Activated effector memory CD4-positive, alpha-beta T cell treated with anti-CD3 and anti-CD28 coated beads, Interleukin-2, amount 50 U/mL, for 16 hours (primary cell): ENCODE measurements at regions not wholly inside any gene's neighbourhood (a gene's known extent, or its start where the extent isn't known, plus 50 kb on each side); places are given as distances from the start of the nearest gene placed in this dataset.
A peak's percentile ranks its signal among the peaks of the same experiment; 100 is the strongest.

Experiments used
- DNase-seq: peaks from one replicate; pipeline ENCODE4 v3.0.0-alpha.2; 2020

DNA sequence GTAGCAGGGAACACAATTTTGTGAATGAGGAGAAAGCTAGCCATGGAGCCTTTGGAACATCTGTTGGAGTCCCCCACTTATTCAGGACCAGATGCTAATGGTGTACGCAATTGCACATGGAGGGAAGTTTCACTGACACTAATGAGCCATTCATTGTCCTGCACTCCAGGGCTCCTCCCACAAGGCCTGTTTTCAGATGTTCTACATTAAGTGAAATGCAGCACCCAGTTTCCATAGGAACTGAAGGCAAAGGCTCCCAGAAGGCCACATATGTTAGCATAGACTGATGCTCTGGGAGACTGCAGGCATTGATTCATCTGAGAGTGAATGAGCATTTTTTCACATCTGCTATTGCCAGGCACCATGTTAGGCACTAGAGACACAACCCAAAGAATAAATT is 399.5 kb downstream of the ETS1 start:
- no peak for DNase-seq

GRCh38 chr11:128187377-128187776 is 400.0 kb downstream of the ETS1 start:
- DNase-seq = no peak

DNA sequence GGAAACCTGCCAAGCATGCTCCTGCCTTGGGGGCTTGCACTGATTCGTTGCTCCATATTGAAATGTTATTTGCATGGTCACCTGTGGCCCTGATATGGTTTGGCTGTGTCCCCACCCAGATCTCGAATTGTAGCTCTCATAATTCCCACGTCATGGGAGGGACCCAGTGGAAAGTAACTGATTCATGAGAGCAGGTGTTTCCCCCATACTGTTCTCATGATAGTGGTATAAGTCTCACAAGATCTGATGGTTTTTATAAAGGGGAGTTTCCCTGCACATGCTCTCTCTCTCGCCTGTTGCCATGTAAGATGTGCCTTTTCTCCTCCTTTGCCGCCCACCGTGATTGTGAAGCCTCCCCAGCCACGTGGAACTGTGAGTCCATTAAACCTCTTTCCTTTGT is 402.4 kb downstream of the ETS1 start:
- DNase-seq = no peak

GRCh38 chr11:128182844-128183243 is 404.5 kb downstream of the ETS1 start:
- DNase-seq = no peak

DNA sequence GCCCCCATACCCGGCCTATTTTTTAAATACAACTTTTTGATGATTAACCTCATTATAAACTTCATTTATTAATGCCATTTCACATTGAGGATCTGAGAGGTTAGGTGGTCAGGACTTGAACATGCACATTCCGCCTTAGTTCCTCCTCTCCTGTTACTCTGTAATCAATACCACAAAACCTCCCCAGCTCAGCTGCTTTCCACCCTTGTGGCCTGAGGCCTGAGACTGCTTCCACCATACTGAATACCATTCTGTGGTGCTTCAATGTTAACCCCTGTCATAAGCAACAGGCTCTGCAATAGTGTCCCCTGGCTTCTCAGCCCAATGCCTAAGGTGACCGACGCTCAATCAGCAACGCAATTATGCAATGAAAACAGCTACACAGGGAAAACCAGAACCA is 405.4 kb downstream of the ETS1 start:
- DNase-seq = no peak

DNA sequence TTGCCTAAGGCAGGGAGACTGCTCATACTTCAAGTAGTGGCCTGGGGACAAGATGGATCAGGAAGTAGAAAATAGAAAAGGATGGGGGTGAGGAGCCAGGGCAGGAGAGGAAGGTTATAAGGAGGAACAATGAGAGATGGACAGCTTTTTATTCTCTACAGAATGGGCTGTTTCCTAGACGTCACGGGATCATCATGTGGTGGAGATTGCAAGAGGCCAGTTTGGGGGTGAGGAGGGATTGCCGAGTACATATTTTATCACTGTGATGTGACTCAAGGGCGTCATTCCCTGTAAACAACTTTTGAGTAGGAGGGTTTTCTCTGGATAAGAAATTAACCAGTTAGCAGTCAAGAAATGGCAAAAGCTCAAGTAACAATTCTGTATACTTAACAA is 406.3 kb downstream of the ETS1 start:
- no peak for DNase-seq

GRCh38 chr11:128180441-128181087 is 406.8 kb downstream of the ETS1 start:
- no peak for DNase-seq

GRCh38 chr11:128179512-128179911 is 407.8 kb downstream of the ETS1 start:
- no peak for DNase-seq

GRCh38 chr11:128179039-128179438 is 408.3 kb downstream of the ETS1 start:
- DNase-seq = no peak

DNA sequence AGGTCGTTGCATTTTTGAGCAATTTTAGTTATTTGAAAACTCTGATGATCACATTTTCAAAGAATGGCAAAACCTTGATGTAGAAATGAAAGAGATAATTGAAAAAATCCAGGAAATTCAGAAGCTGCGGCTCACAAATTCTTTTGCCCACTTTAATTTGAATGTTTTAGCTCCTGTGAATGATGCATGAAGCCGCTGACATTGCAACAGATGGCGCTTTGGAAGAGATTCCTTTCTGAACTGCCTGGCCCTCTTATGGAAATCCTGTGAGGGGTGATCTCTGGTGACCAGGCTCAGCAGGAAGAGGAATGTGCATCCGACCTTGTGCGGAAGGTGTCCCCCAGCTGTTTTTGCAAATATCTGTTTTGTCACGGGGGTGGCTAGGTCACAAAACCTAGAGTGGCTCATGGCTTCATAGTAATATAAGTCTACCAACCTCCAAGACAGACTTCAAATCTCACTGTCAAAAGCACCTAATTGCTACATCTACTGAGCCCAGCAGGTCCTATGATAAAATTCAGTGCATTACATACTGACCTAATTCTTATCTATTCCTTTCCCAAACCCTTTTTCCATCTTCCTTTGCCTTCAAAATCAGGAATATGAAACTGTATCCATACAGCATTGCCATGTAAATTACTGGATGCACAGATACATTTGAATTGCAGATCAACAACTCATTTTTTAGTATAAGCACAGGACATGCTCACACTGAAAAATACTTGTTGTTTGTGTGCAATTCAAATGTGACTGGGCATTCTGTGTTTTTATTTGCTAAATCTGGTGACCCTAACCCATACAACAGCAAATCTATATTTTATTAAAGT is 412.7 kb downstream of the ETS1 start:
- DNase-seq = no peak

DNA sequence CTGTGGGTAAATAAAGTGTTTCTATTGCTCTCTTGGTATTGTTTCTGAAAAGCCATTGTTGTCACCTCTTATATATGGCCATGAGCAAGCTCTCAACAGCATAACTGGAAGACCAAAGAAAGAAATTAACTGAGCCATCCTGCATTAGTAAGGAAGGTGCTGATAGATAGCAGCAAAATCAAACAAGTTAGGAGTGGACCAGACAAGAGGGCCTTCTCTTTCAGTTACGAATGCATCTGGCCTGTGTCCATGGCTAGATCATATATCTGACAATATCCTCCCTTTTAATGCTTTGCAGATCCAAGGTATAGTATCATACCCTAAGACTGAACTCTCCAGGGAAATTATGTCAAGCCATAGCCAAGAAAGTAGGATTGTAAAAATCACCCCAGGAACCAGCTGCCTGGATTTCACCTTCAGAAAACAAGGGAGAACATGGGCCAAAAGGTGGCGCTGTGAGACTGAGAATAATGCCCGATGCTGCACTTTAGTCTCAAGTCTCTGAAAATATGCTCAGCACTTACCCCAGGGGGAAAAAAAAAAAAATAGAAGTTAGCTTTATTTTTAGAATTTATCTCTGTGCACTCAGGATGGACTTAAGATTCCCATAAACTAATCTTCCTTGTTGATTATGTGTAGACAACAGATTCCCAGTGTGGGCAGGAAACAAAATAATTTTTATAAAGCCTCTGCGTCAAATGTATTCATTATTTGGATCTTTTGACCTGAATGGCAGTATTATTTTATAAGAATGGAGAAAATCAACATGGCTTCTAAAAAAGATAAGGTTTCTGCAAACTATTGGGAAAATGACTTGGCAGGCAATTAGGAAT is 415.1 kb downstream of the ETS1 start:
- DNase-seq = peak; percentile 94

GRCh38 chr11:128171506-128171905 is 415.9 kb downstream of the ETS1 start:
- no peak for DNase-seq

- DNase-seq = no peak
Measured at GRCh38 chr11:128165572-128165971, 421.8 kb downstream of the ETS1 start.

DNA sequence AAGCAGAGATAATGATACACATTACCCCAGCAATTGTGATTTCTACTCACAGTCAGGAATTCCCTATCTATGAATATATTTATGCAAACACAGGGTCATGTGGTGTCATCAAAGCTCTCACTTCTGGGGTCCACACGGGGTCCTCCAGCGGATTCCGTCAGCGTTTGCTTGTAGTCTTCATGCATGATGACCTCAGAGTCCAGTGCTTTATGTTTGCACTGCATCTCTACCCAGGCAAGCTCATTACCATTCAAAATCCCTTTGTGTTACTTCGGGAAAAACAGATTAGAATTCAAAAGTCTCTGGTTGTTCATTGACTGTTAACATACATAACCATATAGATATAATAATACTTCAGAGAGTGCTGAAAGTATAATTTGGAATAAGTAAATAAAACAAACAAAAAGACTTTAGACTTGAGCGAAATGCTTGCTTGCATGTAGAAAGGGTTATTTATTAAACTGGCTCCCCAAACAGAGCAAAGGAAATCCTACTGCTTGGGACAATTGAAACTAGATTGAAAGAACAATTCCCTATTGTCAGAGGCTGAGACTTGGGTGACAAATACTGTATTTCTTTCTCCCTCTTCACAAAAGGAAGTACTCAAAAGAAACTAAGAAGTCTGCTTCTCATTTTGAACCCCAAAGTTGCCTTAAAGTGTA is 423.1 kb downstream of the ETS1 start:
- no peak for DNase-seq

- no peak for DNase-seq
Measured at GRCh38 chr11:128161994-128162393, 425.4 kb downstream of the ETS1 start.

- DNase-seq = no peak
Measured at GRCh38 chr11:128161436-128161835, 425.9 kb downstream of the ETS1 start.

- DNase-seq = no peak
Measured at GRCh38 chr11:128158860-128159259, 428.5 kb downstream of the ETS1 start.

GRCh38 chr11:128157423-128158298 is 429.7 kb downstream of the ETS1 start:
- peak; percentile 71 for DNase-seq

- no peak for DNase-seq
Measured at GRCh38 chr11:128156486-128156885, 430.9 kb downstream of the ETS1 start.

DNA sequence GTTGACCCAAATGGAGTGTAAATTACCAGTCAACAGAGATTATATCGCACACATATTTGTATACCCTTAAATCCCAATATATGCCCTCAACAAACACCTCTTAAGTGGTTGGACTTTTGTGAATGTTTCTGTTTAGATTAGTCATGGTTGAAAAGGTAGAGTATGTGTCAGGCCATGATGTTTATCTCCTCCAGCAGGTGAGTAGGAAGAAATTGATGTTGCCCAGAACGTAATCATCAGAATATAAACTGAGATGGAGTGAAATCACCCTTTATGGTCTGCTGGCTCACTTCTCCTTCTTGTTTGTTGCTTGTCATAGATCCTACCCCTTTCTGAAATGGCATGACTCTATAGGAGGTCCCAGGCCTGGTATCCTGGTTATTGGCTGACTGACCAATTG is 431.8 kb downstream of the ETS1 start:
- DNase-seq = no peak

DNA sequence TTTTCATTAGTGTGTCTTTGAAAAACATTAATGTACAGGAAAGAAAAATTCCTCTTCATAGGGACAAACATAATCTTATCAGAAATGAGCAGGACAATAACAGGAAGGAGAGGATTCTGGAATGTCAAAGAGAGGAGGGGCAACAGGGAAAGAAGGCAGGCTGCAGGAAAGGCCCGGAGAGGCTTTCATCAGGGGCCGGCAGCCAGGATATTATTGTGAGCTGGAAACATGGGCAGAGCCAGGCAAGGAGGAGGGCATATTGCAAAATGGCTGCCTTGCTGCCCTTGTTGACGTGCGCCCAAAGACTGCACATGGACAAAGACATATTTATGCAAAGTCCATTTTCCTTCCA is 433.7 kb downstream of the ETS1 start:
- no peak for DNase-seq
